Smooth muscle cell (in vitro differentiated cells): ENCODE measurements at regions not wholly inside any gene's neighbourhood (a gene's known extent, or its start where the extent isn't known, plus 50 kb on each side); places are given as distances from the start of the nearest gene placed in this dataset.
"Not testable (repeated sequence)": the region's sequence is repeated elsewhere in the genome, so short reads cannot be mapped to it uniquely, and the experiment has no call there.

Experiments
- DNase-seq: peaks from one replicate; lab custom pipeline; 2025; ENCODE audit not compliant: unreplicated experiment; lab: John Stamatoyannopoulos, UW
- H2AFZ ChIP-seq: fragments of 200-600 bp; sonication (generic); 2 replicates; pipeline ENCODE4 v1.6.0; 2016; ENCODE audit warnings: antibody characterized with exemption, low read depth, mild to moderate bottlenecking
- H3F3A ChIP-seq: fragments of 200-600 bp; sonication (generic); 2 replicates; pipeline ENCODE4 v1.6.0; 2017; ENCODE audit warnings: antibody characterized with exemption, low read depth
- H3K27ac ChIP-seq: fragments of 200-600 bp; sonication (generic); 2 replicates; pipeline ENCODE4 v1.5.1; 2016; ENCODE audit warnings: low read depth, mild to moderate bottlenecking
- H3K27me3 ChIP-seq: fragments of 200-600 bp; sonication (generic); 2 replicates; pipeline ENCODE4 v1.6.1; 2016; ENCODE audit warnings: low read depth, mild to moderate bottlenecking
- H3K36me3 ChIP-seq: fragments of 200-600 bp; sonication (generic); 2 replicates; pipeline ENCODE4 v1.5.1; 2016; ENCODE audit warnings: low read depth
- H3K4me1 ChIP-seq: fragments of 200-600 bp; sonication (generic); 2 replicates; pipeline ENCODE4 v1.5.1; 2016; ENCODE audit warnings: low read depth
- H3K4me2 ChIP-seq: fragments of 200-600 bp; sonication (generic); 2 replicates; pipeline ENCODE4 v1.6.0; 2016; ENCODE audit warnings: mild to moderate bottlenecking
- H3K4me3 ChIP-seq: fragments of 200-600 bp; sonication (generic); 2 replicates; pipeline ENCODE4 v1.5.1; 2016; ENCODE audit warnings: mild to moderate bottlenecking
- H3K79me2 ChIP-seq: fragments of 200-600 bp; sonication (generic); 2 replicates; pipeline ENCODE4 v1.6.0; 2016; ENCODE audit warnings: low read depth, mild to moderate bottlenecking
- H3K9ac ChIP-seq: fragments of 200-600 bp; sonication (generic); 2 replicates; pipeline ENCODE4 v1.6.0; 2016; ENCODE audit warnings: low read depth
- H3K9me3 ChIP-seq: fragments of 200-600 bp; sonication (generic); replicated peaks from 2 replicates; pipeline ENCODE4 v1.5.1; 2016; ENCODE audit warnings: low read depth
- H4K20me1 ChIP-seq: fragments of 200-600 bp; sonication (generic); 2 replicates; pipeline ENCODE4 v1.6.0; 2016; ENCODE audit warnings: low read depth
- WGBS: methylation state at CpG from one replicate; pipeline ENCODE4 v1.1.7; 2016; ENCODE audit warnings: low lambda C conversion rate; 5-methylcytosine and 5-hydroxymethylcytosine counted together
- TF ChIP-seq, protein P1 (sequence below): fragments of 200-600 bp; sonication (generic); IDR thresholded peaks from 2 replicates; pipeline ENCODE4 v1.5.1; 2017; ENCODE audit warnings: borderline replicate concordance, mild to moderate bottlenecking, antibody characterized with exemption; ENCODE audit not compliant: insufficient read depth, poor library complexity, severe bottlenecking

GRCh38 chr4:97305351-97305750 is 837.9 kb downstream of the STPG2 start:
- no peak overlapping the region for H3K4me3 ChIP-seq
- H3K9me3 ChIP-seq, result peaks cover 3% of the 10 kb centered on the region
- H2AFZ ChIP-seq, result no peak overlapping the region
- H3K27me3 ChIP-seq, result no peaks in the 10 kb centered on the region
- no peaks in the 10 kb centered on the region for H4K20me1 ChIP-seq
- TF ChIP-seq, protein P1, sequence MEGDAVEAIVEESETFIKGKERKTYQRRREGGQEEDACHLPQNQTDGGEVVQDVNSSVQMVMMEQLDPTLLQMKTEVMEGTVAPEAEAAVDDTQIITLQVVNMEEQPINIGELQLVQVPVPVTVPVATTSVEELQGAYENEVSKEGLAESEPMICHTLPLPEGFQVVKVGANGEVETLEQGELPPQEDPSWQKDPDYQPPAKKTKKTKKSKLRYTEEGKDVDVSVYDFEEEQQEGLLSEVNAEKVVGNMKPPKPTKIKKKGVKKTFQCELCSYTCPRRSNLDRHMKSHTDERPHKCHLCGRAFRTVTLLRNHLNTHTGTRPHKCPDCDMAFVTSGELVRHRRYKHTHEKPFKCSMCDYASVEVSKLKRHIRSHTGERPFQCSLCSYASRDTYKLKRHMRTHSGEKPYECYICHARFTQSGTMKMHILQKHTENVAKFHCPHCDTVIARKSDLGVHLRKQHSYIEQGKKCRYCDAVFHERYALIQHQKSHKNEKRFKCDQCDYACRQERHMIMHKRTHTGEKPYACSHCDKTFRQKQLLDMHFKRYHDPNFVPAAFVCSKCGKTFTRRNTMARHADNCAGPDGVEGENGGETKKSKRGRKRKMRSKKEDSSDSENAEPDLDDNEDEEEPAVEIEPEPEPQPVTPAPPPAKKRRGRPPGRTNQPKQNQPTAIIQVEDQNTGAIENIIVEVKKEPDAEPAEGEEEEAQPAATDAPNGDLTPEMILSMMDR, result no peak
- no peak overlapping the region for H3K4me2 ChIP-seq
- no peak for DNase-seq
- no peak overlapping the region for H3K9ac ChIP-seq
- H3K36me3 ChIP-seq, result no peaks in the 10 kb centered on the region
- WGBS, result 83% methylated on average over 2 of the region's 2 CpGs
- no peak overlapping the region for H3K27ac ChIP-seq
- H3K79me2 ChIP-seq, result no peaks in the 10 kb centered on the region
- no peaks in the 10 kb centered on the region for H3F3A ChIP-seq
- no peaks in the 10 kb centered on the region for H3K4me1 ChIP-seq

DNA sequence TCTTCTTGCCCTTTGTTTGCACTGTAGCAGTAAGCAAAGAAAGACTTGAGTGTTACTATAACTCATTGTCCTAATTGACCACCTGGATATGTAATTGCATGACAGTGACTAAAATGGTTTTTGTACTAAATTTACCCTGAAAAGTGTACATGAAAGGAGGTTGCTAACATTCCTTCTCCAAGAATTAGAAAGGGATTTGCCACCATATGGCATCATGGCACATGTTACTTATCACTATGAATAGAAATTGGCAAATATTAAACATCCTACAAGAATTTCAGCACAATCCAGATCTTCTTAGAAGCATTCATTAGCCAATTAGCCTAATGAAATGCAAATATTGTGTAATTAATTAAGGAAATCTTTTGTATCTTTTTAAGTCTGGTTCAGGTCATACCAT is 834.2 kb downstream of the STPG2 start:
- no peak overlapping the region for H3K27ac ChIP-seq
- TF ChIP-seq, protein P1, result no peak
- H3F3A ChIP-seq, result no peaks in the 10 kb centered on the region
- no peaks in the 10 kb centered on the region for H3K79me2 ChIP-seq
- H2AFZ ChIP-seq, result no peak overlapping the region
- H3K4me3 ChIP-seq, result no peak overlapping the region
- no peaks in the 10 kb centered on the region for H3K36me3 ChIP-seq
- no peak overlapping the region for H3K4me2 ChIP-seq
- no peaks in the 10 kb centered on the region for H3K9me3 ChIP-seq
- H3K27me3 ChIP-seq, result no peaks in the 10 kb centered on the region
- no peak overlapping the region for H3K9ac ChIP-seq
- no peak for DNase-seq
- H3K4me1 ChIP-seq, result no peaks in the 10 kb centered on the region
- H4K20me1 ChIP-seq, result no peaks in the 10 kb centered on the region

GRCh38 chr4:97317201-97317600 is 826.1 kb downstream of the STPG2 start:
- H3K36me3 ChIP-seq, result no peaks in the 10 kb centered on the region
- no peak overlapping the region for H2AFZ ChIP-seq

GRCh38 chr4:97317671-97318070 is 825.6 kb downstream of the STPG2 start:
- H3K36me3 ChIP-seq, result no peaks in the 10 kb centered on the region
- no peaks in the 10 kb centered on the region for H3F3A ChIP-seq
- TF ChIP-seq, protein P1, result no peak
- DNase-seq, result no peak
- no peaks in the 10 kb centered on the region for H3K27me3 ChIP-seq
- H4K20me1 ChIP-seq, result no peaks in the 10 kb centered on the region
- H3K4me1 ChIP-seq, result peaks cover 20% of the 10 kb centered on the region
- no peak overlapping the region for H3K4me2 ChIP-seq
- H3K4me3 ChIP-seq, result no peak overlapping the region
- H3K9me3 ChIP-seq, result no peaks in the 10 kb centered on the region
- H2AFZ ChIP-seq, result no peak overlapping the region
- H3K27ac ChIP-seq, result no peak overlapping the region
- 21% methylated on average over 2 of the region's 2 CpGs for WGBS
- H3K79me2 ChIP-seq, result no peaks in the 10 kb centered on the region
- no peak overlapping the region for H3K9ac ChIP-seq

More at GRCh38 chr4:97317201-97317600, 826.1 kb downstream of the STPG2 start:
- Histone ChIP-seq H3K9ac (no peak overlapping the region), H3K9me3 (no peaks in the 10 kb centered on the region), H3F3A (no peaks in the 10 kb centered on the region), H3K79me2 (no peaks in the 10 kb centered on the region), H3K27ac (no peak overlapping the region), H3K4me3 (no peak overlapping the region), H3K4me1 (peaks cover 20% of the 10 kb centered on the region), H4K20me1 (no peaks in the 10 kb centered on the region), H3K27me3 (no peaks in the 10 kb centered on the region), H3K4me2 (no peak overlapping the region)
- TF ChIP-seq, protein P1, result no peak
- DNase-seq, result no peak
- 65% methylated on average over 2 of the region's 2 CpGs for WGBS

GRCh38 chr4:97325751-97326150 is 817.5 kb downstream of the STPG2 start:
- not testable (repeated sequence) for DNase-seq, H4K20me1 ChIP-seq, H3K4me3 ChIP-seq, H2AFZ ChIP-seq, H3K4me1 ChIP-seq, H3K27me3 ChIP-seq, H3K79me2 ChIP-seq, H3K9me3 ChIP-seq, H3K27ac ChIP-seq, H3K36me3 ChIP-seq, H3F3A ChIP-seq, H3K4me2 ChIP-seq, H3K9ac ChIP-seq
- 84% methylated on average over 1 of the region's 1 CpG for WGBS
